IMR-90 (cell line): ENCODE measurements at regions not wholly inside any gene's neighbourhood (a gene's known extent, or its start where the extent isn't known, plus 50 kb on each side); places are given as distances from the start of the nearest gene placed in this dataset.

Experiments used
- ATAC-seq: fragments of 200-7000 bp; cut with Tn5 transposase; 2 replicates; pipeline ENCODE4 v1.9.1; 2020; ENCODE audit warnings: low read depth, mild to moderate bottlenecking, moderate library complexity
- BruUV-seq: library from RNA; stranded (reverse); fragments of 400-500 nt; replicated peaks from 2 replicates; lab custom pipeline; 2021; lab: Mats Ljungman, UMichigan
- CTCF ChIA-PET: fragments of 300-600 bp; formaldehyde crosslinking; extraction: SDS; loops from one replicate; lab custom pipeline; 2021; ENCODE audit warnings: antibody characterized with exemption; lab: Yijun Ruan, JAX
- POLR2A ChIA-PET: fragments of 300-600 bp; sonication (Branson Sonifier 250); formaldehyde crosslinking; loops from one replicate; lab custom pipeline; 2022; ENCODE audit warnings: antibody characterized with exemption; ENCODE audit not compliant: unreplicated experiment; lab: Charles Lee
- DNase-seq: peaks from one replicate; pipeline ENCODE4 v3.0.0; 2013
- H2AFZ ChIP-seq: replicated peaks from 2 replicates; pipeline ENCODE3; 2013; ENCODE audit warnings: low read length, mild to moderate bottlenecking; ENCODE audit not compliant: poor library complexity
- H2AK5ac ChIP-seq: 2 replicates; pipeline ENCODE4 v1.6.1; 2013; ENCODE audit warnings: low read depth, low read length, inconsistent platforms
- H2AK9ac ChIP-seq: replicated peaks from 2 replicates; pipeline ENCODE3; 2013; ENCODE audit warnings: mild to moderate bottlenecking, low read depth, low read length, moderate library complexity; ENCODE audit not compliant: poor library complexity
- H2BK120ac ChIP-seq: 2 replicates; pipeline ENCODE4 v1.6.1; 2013; ENCODE audit warnings: low read depth, low read length, inconsistent platforms
- H2BK15ac ChIP-seq: 3 replicates; pipeline ENCODE4 v1.6.1; 2013; ENCODE audit warnings: low read depth, low read length, inconsistent platforms
- H2BK20ac ChIP-seq: 2 replicates; pipeline ENCODE4 v1.6.1; 2013; ENCODE audit warnings: low read depth, mild to moderate bottlenecking, inconsistent platforms, low read length, moderate library complexity
- H2BK5ac ChIP-seq: 2 replicates; pipeline ENCODE4 v1.6.1; 2013; ENCODE audit warnings: mild to moderate bottlenecking, low read depth, low read length, inconsistent platforms; ENCODE audit not compliant: poor library complexity, severe bottlenecking
- H3K14ac ChIP-seq: replicated peaks from 2 replicates; pipeline ENCODE4 v1.6.1; 2013; ENCODE audit warnings: low read depth, low read length, inconsistent platforms
- H3K18ac ChIP-seq: 2 replicates; pipeline ENCODE4 v1.6.1; 2013; ENCODE audit warnings: low read depth, low read length, control low read depth
- H3K23ac ChIP-seq: 2 replicates; pipeline ENCODE4 v1.6.1; 2013; ENCODE audit warnings: low read depth, low read length, inconsistent platforms
- H3K27ac ChIP-seq: 2 replicates; pipeline ENCODE4 v1.5.1; 2013; ENCODE audit warnings: mild to moderate bottlenecking, control low read depth, low read length; ENCODE audit not compliant: insufficient read depth
- H3K27me3 ChIP-seq: 2 replicates; pipeline ENCODE4 v1.6.1; 2013; ENCODE audit warnings: low read length; ENCODE audit not compliant: control insufficient read depth, insufficient read depth
- H3K36me3 ChIP-seq: 2 replicates; pipeline ENCODE4 v1.6.1; 2013; ENCODE audit warnings: low read length, mixed read lengths; ENCODE audit not compliant: control insufficient read depth, insufficient read depth
- H3K4ac ChIP-seq: 2 replicates; pipeline ENCODE4 v1.6.1; 2013; ENCODE audit warnings: low read depth, low read length, inconsistent platforms
- H3K4me1 ChIP-seq: 2 replicates; pipeline ENCODE4 v1.6.1; 2013; ENCODE audit warnings: low read length, mixed read lengths; ENCODE audit not compliant: control insufficient read depth, insufficient read depth
- H3K4me2 ChIP-seq: 2 replicates; pipeline ENCODE4 v1.6.1; 2013; ENCODE audit warnings: low read depth, mild to moderate bottlenecking, control low read depth, low read length, moderate library complexity
- H3K4me3 ChIP-seq: 2 replicates; pipeline ENCODE4 v1.5.1; 2013; ENCODE audit warnings: low read depth, mild to moderate bottlenecking, control low read depth, low read length, moderate library complexity; ENCODE audit not compliant: insufficient read depth
- H3K56ac ChIP-seq: 2 replicates; pipeline ENCODE4 v1.6.1; 2013; ENCODE audit warnings: low read length, inconsistent platforms; ENCODE audit not compliant: insufficient read depth; ENCODE audit errors: extremely low read depth
- H3K79me1 ChIP-seq, 2 experiments: 2 replicates each; pipeline ENCODE4 v1.6.1; 2013; ENCODE audit warnings: low read length in 2 of 2, inconsistent platforms in 1 of 2, low read depth in 1 of 2
- H3K9ac ChIP-seq: 2 replicates; pipeline ENCODE4 v1.6.1; 2013; ENCODE audit warnings: low read depth, low read length, control low read depth
- H3K9me1 ChIP-seq: 2 replicates; pipeline ENCODE4 v1.6.1; 2013; ENCODE audit warnings: low read length, inconsistent platforms; ENCODE audit not compliant: insufficient read depth
- H3K9me3 ChIP-seq: 2 replicates; pipeline ENCODE4 v1.6.1; 2013; ENCODE audit warnings: low read length; ENCODE audit not compliant: control insufficient read depth, insufficient read depth
- H4K20me1 ChIP-seq: 2 replicates; pipeline ENCODE4 v1.6.1; 2013; ENCODE audit warnings: low read length, inconsistent platforms; ENCODE audit not compliant: insufficient read depth
- H4K5ac ChIP-seq: 2 replicates; pipeline ENCODE4 v1.6.1; 2013; ENCODE audit warnings: mild to moderate bottlenecking, low read depth, low read length, control low read depth
- H4K8ac ChIP-seq, 2 experiments: 2 replicates each; pipeline ENCODE4 v1.6.1; 2013; ENCODE audit warnings: low read depth in 2 of 2, low read length in 2 of 2, control low read depth in 1 of 2, inconsistent platforms in 1 of 2
- H4K91ac ChIP-seq: 2 replicates; pipeline ENCODE4 v1.6.1; 2013; ENCODE audit warnings: low read depth, low read length, inconsistent platforms; ENCODE audit not compliant: insufficient read depth
- BHLHE40 ChIP-seq: fragments of 150-350 bp; IDR thresholded peaks from 2 replicates; pipeline ENCODE4 v1.6.1; 2016; ENCODE audit warnings: mild to moderate bottlenecking, low read depth, low read length
- CEBPB ChIP-seq: IDR thresholded peaks from 2 replicates; pipeline ENCODE4 v1.6.1; 2012; ENCODE audit warnings: low read depth, low read length, improper control_type of control experiment
- CHD1 ChIP-seq: IDR thresholded peaks from 2 replicates; pipeline ENCODE4 v1.6.1; 2012; ENCODE audit warnings: low read depth, low read length, improper control_type of control experiment
- FOS ChIP-seq: fragments of 150-350 bp; IDR thresholded peaks from 2 replicates; pipeline ENCODE4 v1.6.1; 2016; ENCODE audit warnings: low read depth, low read length
- MAFK ChIP-seq: IDR thresholded peaks from 2 replicates; pipeline ENCODE4 v1.6.1; 2012; ENCODE audit warnings: low read depth, low read length, improper control_type of control experiment
- MAZ ChIP-seq: IDR thresholded peaks from 2 replicates; pipeline ENCODE4 v1.6.1; 2012; ENCODE audit warnings: low read depth, mild to moderate bottlenecking, low read length, improper control_type of control experiment, moderate library complexity, borderline replicate concordance
- MXI1 ChIP-seq: IDR thresholded peaks from 2 replicates; pipeline ENCODE4 v1.6.1; 2012; ENCODE audit warnings: low read depth, mild to moderate bottlenecking, low read length, moderate library complexity, borderline replicate concordance
- NFE2L2 ChIP-seq: fragments of 150-350 bp; IDR thresholded peaks from 2 replicates; pipeline ENCODE4 v1.6.1; 2016; ENCODE audit warnings: low read depth, mild to moderate bottlenecking, low read length
- POLR2A ChIP-seq: IDR thresholded peaks from 2 replicates; pipeline ENCODE4 v1.6.1; 2012; ENCODE audit warnings: mild to moderate bottlenecking, low read depth, low read length
- RAD21 ChIP-seq: IDR thresholded peaks from 2 replicates; pipeline ENCODE4 v1.6.1; 2012; ENCODE audit warnings: low read length, improper control_type of control experiment
- RCOR1 ChIP-seq: IDR thresholded peaks from 2 replicates; pipeline ENCODE4 v1.6.1; 2012; ENCODE audit warnings: mild to moderate bottlenecking, low read length, improper control_type of control experiment; ENCODE audit not compliant: insufficient replicate concordance
- RFX5 ChIP-seq: IDR thresholded peaks from 2 replicates; pipeline ENCODE4 v1.8.0; 2012; ENCODE audit warnings: low read depth, mild to moderate bottlenecking, low read length, moderate library complexity
- SMC3 ChIP-seq: fragments of 150-350 bp; IDR thresholded peaks from 2 replicates; pipeline ENCODE4 v1.6.1; 2016; ENCODE audit warnings: low read depth, mild to moderate bottlenecking, antibody characterized with exemption, low read length, moderate library complexity
- dilution Hi-C: fragments of 300-500 bp; cut with HindIII; formaldehyde crosslinking; loops from one replicate; pipeline ENCODE4 v1.14.3; 2018; ENCODE audit warnings: low sequenced_read_pairs; ENCODE audit not compliant: unreplicated experiment
- in situ Hi-C: fragments of 300-500 bp; cut with MboI; formaldehyde crosslinking; loops from 3 replicates; pipeline ENCODE4 v1.14.3; 2019; ENCODE audit warnings: low sequenced_read_pairs, inconsistent platforms, mixed read lengths
- intact Hi-C: fragments of 100-400 bp; cut with micrococcal nuclease; formaldehyde crosslinking; loops from 2 replicates; pipeline ENCODE4 v1.10.0; 2022
- TF ChIP-seq, protein P1 (sequence below): fragments of 150-350 bp; IDR thresholded peaks from 2 replicates; pipeline ENCODE4 v1.6.1; 2017; ENCODE audit warnings: mild to moderate bottlenecking, antibody characterized with exemption, low read length, low read depth
- TF ChIP-seq, protein P2 (sequence below): conservative IDR thresholded peaks from 2 replicates; pipeline ENCODE4 v1.5.1; 2012; ENCODE audit warnings: mild to moderate bottlenecking, low read depth, low read length, improper control_type of control experiment
- TF ChIP-seq, protein P3 (sequence below): fragments of 150-350 bp; IDR thresholded peaks from 2 replicates; pipeline ENCODE4 v1.6.1; 2016; ENCODE audit warnings: low read depth, mild to moderate bottlenecking, low read length, moderate library complexity, borderline replicate concordance

DNA sequence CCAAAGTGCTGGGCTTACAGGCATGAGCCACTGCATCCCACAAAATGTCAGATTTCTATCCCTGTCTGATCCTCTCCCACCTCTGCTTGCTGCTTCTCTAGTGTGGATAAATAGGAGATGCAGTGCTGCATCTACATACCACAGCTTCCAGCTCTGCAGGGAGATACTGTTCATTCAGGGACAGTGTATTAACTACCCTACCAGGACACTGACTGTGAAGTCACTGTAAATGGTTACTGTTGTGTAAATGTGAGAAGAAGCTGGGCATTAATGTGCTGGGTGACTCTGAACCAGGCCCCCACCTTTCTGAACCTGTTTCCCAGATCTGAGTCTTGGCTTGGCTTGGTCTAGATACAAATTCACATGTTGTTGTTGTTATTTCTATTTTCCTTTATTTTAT, 488.6 kb upstream of the SULF2 start:
- H3K27me3 ChIP-seq, result peaks cover 11% of the 10 kb centered on the region
- H3K27ac ChIP-seq, result no peak overlapping the region
- H3K9me3 ChIP-seq, result no peaks in the 10 kb centered on the region
- no peak overlapping the region for H3K4me3 ChIP-seq
- H4K8ac ChIP-seq, result no peak overlapping the region
- H2BK20ac ChIP-seq, result no peak overlapping the region
- CTCF ChIA-PET, result no interaction called here
- no peak overlapping the region for H2BK15ac ChIP-seq
- ATAC-seq (no peak), DNase-seq (no peak)
- no peak overlapping the region for H3K18ac ChIP-seq
- no peak overlapping the region for H3K14ac ChIP-seq
- H4K20me1 ChIP-seq, result no peaks in the 10 kb centered on the region
- TF ChIP-seq FOS (no peak), RFX5 (no peak), BHLHE40 (no peak), CHD1 (no peak), MXI1 (no peak), MAZ (no peak), POLR2A (no peak), RAD21 (no peak), SMC3 (no peak), NFE2L2 (no peak), RCOR1 (no peak), MAFK (no peak), CEBPB (no peak)
- TF ChIP-seq, protein P1, sequence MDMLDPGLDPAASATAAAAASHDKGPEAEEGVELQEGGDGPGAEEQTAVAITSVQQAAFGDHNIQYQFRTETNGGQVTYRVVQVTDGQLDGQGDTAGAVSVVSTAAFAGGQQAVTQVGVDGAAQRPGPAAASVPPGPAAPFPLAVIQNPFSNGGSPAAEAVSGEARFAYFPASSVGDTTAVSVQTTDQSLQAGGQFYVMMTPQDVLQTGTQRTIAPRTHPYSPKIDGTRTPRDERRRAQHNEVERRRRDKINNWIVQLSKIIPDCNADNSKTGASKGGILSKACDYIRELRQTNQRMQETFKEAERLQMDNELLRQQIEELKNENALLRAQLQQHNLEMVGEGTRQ, result no peak
- TF ChIP-seq, protein P2, sequence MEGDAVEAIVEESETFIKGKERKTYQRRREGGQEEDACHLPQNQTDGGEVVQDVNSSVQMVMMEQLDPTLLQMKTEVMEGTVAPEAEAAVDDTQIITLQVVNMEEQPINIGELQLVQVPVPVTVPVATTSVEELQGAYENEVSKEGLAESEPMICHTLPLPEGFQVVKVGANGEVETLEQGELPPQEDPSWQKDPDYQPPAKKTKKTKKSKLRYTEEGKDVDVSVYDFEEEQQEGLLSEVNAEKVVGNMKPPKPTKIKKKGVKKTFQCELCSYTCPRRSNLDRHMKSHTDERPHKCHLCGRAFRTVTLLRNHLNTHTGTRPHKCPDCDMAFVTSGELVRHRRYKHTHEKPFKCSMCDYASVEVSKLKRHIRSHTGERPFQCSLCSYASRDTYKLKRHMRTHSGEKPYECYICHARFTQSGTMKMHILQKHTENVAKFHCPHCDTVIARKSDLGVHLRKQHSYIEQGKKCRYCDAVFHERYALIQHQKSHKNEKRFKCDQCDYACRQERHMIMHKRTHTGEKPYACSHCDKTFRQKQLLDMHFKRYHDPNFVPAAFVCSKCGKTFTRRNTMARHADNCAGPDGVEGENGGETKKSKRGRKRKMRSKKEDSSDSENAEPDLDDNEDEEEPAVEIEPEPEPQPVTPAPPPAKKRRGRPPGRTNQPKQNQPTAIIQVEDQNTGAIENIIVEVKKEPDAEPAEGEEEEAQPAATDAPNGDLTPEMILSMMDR, result no peak
- TF ChIP-seq, protein P3, sequence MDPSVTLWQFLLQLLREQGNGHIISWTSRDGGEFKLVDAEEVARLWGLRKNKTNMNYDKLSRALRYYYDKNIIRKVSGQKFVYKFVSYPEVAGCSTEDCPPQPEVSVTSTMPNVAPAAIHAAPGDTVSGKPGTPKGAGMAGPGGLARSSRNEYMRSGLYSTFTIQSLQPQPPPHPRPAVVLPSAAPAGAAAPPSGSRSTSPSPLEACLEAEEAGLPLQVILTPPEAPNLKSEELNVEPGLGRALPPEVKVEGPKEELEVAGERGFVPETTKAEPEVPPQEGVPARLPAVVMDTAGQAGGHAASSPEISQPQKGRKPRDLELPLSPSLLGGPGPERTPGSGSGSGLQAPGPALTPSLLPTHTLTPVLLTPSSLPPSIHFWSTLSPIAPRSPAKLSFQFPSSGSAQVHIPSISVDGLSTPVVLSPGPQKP, result no peak
- intact Hi-C loops (no loop called here), dilution Hi-C loops (no loop called here), in situ Hi-C loops (no loop called here)
- no peak overlapping the region for H3K9ac ChIP-seq
- H3K79me1 ChIP-seq, result no peaks in the 10 kb centered on the region
- H2BK5ac ChIP-seq, result no peak overlapping the region
- no TSS peak for BruUV-seq
- H3K4me1 ChIP-seq, result no peaks in the 10 kb centered on the region
- no peak overlapping the region for H3K56ac ChIP-seq
- POLR2A ChIA-PET, result no interaction called here
- H2AK9ac ChIP-seq, result no peak overlapping the region
- no peak overlapping the region for H2BK120ac ChIP-seq
- H4K5ac ChIP-seq, result no peak overlapping the region
- no peak overlapping the region for H4K91ac ChIP-seq
- H2AFZ ChIP-seq, result no peak overlapping the region
- no peaks in the 10 kb centered on the region for H3K9me1 ChIP-seq
- no peak overlapping the region for H3K4me2 ChIP-seq
- H3K23ac ChIP-seq, result no peak overlapping the region
- H3K36me3 ChIP-seq, result no peaks in the 10 kb centered on the region
- no peak overlapping the region for H3K4ac ChIP-seq
- H2AK5ac ChIP-seq, result no peak overlapping the region
